8988T (cell line): ENCODE measurements at regions not wholly inside any gene's neighbourhood (a gene's known extent, or its start where the extent isn't known, plus 50 kb on each side); places are given as distances from the start of the nearest gene placed in this dataset.
"Not testable (repeated sequence)": the region's sequence is repeated elsewhere in the genome, so short reads cannot be mapped to it uniquely, and the experiment has no call there.

Source experiments
- DNase-seq: peaks from one replicate; pipeline ENCODE4 v3.0.0; 2011

DNA sequence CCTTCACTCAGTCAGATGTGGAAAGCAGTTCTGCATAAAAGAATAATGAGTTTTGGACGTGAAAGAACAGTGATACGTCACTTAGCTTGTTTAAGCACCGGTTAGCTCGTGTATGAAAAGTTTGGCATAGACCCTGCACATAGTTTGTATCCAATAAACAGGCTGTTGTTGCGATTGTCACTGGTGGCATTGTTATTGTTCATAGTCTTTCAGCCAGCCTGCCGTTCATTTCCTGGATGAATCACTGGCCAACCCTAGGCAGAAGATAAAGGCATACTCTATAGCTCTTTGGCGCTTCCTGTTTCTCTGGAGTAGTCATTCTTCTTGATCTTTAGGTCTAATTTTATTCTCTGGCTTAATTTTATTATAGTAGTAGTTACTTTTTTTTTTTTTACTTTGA is 57.8 kb upstream of the ANKRD30A start:
- no peak for DNase-seq

DNA sequence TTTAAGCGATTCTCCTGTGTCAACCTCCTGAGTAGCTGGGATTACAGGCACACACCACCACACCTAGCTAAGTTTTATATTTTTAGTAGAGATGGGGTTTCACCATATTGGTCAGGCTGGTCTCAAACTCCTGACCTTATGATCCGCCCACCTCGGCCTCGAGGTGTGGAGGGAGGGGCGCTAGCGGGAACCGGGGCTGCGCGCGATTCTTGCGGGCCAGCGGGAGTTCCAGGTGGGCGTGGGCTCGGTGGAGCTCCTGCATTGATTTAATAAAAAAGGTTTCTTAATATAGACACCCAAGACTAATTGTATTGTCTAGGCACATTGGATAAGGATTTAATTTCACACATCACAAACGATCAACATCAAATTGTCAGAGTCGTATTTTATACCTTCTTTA is 63.1 kb upstream of the ANKRD30A start:
- DNase-seq: not testable (repeated sequence)

DNA sequence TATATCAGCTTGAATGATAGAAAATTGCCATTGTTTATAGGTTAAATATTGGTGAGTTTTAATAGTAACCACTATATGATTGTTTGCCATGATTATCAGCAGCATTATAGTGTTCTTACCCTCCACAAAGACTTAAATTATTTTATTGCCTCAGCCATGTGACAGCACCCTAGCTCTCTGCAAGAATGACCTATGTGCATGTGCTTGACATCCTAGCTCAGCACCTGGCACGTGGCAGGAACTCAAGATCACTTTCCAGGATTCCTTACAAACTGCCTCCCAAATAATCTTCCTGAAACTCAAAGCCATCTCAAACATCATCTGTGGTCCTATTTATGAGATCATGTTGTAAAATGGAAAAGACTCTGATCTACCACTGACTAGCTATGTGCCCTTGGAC is 68.1 kb upstream of the ANKRD30A start:
- no peak for DNase-seq

DNA sequence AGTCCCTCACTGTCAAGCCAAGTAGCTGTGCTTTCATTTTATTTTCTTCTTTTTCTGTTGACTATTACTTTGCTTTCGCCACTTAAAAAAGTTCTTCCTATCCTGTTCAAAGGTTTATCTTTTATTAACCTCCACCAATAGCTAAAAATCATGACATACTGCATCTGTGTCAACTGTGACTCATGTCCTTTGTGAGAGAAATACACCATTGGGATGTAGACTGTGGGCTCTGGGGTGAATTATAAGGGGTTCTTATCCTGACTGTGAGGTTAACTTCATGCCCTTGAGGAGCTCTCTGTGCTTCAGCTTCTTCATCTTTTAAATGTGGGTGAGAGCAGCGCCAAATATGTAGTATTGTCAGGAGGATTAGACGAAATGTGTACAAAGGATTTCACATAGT is 71.9 kb upstream of the ANKRD30A start:
- DNase-seq: no peak

DNA sequence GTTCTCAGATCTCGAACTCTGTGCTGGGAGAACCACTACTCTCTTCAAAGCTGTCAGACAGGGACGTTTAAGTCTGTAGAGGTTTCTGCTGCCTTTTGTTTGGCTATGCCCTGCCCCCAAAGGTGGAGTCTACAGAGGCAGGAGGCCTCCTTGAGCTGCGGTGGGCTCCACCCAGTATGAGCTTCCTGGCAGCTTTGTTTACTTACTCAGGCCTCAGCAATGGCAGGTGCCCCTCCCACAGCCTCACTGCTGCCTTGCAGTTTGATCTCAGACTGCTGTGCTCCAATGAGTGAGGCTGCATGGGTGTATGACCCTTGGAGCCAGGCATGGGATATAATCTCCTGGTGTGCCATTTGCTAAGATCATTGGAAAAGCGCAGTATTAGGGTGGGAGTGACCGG is 75.4 kb upstream of the ANKRD30A start:
- DNase-seq: not testable (repeated sequence)

DNA sequence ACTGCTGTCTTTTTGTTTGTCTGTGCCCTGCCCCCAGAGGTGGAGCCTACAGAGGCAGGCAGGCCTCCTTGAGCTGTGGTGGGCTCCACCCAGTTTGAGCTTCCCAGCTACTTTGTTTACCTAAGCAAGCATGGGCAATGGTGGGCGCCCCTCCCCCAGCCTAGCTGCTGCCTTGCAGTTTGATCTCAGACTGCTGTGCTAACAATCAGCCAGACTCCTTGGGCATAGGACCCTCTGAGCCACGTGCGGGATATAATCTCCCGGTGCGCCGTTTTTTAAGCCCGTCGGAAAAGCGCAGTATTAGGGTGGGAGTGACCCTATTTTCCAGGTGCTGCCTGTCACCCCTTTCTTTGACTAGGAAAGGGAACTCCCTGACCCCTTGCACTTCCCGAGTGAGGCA is 81.1 kb upstream of the ANKRD30A start:
- DNase-seq: not testable (repeated sequence)

DNA sequence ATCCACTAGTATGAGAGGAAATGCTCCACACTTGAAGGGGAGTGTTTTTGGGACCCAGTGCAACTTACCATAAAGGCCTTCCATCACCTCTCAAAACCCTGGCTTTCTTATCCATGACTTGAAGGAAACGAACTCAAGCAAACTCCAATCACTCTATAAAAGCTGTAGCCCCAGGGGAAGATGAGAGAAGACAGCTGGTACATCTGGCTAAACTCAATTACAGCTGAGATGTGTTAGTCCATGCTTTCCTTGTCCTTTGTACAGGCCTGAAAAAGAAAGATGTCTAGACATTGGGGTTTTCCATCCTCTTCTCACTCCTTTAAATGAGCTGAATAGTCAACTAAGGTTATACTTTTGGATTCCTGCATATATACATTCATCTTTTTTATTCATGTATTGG is 89.5 kb upstream of the ANKRD30A start:
- DNase-seq: no peak

DNA sequence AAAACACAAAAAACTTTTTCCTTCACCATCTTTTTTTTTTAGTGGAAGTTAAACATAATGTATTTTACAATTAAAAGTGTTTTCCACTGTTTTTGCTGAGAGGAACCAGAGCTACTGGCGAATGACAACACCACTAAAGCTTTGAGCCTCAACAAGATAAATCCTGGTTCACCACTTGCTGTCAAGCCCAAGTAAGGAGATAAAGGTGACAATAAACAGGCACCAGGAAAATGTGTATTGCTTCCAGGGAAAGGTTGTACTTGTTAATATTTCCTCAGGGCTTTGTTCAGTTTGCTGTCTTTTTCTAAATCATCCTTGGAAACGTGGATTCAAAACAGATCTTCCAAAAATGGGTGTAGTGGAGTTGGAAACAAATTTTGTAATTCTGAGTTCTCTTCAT is 109.9 kb upstream of the ANKRD30A start:
- DNase-seq: no peak

DNA sequence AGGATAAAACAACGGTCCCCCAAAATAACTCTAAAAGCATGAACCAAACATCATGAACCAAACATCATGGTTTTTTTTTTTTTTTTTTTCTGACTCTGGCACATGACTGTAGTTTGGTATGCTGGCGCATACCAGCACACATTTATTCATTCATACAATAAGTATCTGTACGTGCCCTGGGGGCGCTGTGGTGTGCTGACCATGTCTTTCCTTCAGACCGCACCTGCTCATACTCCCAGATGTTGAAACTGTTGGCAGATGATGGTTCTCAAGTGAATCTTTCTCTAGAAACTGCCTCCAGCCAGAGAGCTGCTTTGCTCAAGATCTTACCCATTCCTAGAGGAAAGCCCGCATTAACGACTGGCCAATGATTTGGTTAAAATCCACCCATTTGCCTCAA is 114.7 kb upstream of the ANKRD30A start:
- no peak for DNase-seq

DNA sequence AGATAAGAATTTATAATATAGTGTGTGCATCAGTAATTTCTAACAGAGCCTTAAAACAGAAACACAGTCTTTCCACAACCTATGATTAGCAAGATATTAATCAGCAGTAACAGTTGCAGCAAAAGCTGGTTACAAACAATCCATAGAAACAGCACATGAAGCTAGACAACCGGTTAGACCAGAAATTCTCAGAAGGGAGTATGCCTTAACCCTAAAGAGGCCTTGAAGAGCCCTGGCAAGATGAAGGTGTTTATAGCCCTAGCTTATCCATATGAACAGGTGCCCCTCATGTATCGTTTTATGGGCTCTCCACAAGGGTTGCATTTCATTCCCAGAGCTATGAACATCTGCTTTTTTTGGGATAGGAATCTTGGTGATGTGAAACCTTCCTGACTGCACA is 117.1 kb upstream of the ANKRD30A start:
- not testable (repeated sequence) for DNase-seq

DNA sequence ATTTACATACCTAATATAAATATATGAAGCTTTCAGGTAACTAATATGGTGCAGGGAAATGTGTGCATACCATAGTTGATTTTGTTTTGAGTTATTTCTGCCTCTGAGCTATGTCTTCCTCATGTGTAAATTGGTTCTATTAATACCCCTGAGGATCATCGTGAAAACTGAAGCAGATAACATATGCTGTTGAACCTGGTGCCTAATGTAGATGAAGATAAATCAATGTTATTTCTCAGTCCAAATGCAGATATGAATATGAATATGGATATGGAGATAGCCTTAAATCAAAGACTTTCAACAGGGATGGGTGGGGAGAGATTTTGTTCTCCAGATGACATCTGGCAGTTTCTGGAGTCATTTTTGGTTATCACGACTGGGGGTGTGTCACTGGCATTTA is 122.3 kb upstream of the ANKRD30A start:
- DNase-seq: no peak

DNA sequence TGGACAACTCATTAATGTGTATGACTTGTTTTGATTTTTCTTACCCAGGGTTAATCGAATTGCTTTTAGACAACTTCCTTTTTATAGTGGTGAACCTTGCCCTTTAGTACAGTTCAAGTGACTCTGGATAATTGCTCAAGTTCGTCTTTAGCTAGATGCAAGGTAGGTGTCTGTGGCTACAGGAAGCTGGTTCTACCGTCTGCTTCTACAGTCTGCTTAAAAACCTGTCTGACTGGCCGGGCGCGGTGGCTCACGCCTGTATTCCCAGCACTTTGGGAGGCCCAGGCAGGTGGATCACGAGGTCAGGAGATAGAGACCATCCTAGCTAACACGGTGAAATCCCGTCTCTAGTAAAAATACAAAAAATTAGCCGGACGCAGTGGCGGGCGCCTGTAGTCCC is 129.6 kb upstream of the ANKRD30A start:
- DNase-seq: not testable (repeated sequence)

DNA sequence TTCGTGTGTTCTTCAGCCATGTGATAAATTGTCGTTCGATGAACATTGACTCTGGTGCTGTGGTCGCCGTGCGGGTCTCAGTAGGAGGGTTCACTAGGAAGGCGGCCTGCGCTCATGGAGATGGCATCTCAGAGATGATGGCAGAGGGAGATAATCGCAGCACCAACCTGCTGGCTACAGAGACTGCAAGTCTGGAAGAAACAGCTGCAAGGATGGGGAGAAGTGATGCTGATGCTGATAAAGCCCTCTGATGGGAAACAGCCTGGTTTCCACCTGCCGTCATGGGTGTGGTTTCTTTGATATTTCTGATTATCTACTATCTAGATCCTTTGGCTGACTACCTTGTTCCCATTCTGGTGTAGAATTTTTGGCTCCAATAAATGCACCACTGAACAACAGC is 130.5 kb upstream of the ANKRD30A start:
- DNase-seq: no peak

DNA sequence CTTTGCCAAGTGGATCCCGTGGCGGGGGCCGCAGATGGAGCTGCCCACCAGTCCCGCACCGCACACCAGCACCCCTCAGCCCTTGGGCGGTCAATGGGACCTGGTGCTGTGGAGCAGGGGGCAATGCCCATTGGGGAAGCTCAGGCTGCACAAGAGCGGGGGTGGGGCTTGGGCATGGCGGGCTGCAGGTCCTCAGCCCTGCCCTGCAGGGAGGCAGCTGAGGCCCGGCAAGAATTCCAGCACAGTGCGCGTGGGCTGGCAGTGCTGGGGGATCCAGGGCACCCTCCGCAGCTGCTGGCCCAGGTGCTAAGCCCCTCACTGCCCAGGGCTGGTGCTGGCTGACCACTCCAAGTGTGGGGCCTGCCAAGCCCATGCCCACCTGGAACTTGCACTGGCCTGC is 136.2 kb upstream of the ANKRD30A start:
- DNase-seq: no peak

DNA sequence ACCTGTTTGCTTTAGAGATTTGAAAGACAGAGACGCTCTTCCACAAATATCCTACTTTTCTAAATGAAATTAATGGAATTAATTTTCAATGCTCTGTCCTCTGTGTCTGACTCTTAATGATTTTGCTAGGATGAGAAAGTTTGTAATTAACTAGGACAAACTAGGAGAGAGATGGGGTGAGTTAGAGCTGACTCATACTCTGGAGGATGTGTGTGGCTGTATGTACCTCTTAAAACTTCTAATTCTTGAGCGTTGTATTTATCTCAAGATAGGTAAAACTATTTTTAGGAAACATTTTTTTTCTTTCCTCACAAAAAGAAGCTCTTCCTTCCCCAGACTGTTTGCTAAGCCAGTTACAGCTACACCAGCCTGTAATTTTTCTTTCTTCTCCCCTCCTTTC is 178.8 kb upstream of the ANKRD30A start:
- DNase-seq: no peak

DNA sequence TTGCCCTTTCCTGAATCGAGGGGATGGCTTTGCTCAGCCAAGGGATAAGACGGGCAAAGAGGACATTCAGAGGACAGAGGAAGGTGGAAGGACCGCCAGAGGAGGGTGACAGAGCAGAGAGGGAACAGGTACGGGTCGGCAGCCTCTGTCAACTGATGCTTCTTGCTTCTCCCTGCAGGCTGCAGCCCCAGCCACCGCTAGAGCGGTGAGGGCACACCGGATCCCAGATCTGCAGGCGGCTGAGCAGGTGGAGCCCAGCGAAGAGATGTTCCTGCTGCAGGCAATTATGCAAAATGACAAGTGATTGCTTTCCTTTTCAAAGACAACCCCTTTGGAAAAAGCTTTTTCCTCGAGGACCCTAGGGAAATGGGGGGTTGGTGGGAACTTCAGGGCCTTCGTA is 181.9 kb upstream of the ANKRD30A start:
- no peak for DNase-seq

DNA sequence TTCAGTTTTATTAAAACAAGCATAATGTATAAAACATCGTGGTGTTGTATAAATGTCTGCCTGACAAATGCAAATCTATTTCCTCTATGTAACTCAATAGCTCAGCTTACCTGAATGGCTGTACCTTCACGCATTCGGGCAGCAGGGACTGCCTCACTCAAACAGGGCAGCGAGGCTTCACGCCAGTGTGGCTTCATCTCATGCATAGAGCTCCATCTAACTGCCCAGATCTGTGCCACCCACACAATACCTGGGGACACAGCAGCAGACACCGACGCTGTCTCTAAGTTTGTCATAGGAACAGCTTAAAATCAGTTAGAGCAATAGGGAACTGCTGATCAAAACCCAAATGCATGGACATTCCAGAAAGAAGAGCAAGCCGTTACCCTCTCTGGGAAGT is 182.8 kb upstream of the ANKRD30A start:
- DNase-seq: no peak

DNA sequence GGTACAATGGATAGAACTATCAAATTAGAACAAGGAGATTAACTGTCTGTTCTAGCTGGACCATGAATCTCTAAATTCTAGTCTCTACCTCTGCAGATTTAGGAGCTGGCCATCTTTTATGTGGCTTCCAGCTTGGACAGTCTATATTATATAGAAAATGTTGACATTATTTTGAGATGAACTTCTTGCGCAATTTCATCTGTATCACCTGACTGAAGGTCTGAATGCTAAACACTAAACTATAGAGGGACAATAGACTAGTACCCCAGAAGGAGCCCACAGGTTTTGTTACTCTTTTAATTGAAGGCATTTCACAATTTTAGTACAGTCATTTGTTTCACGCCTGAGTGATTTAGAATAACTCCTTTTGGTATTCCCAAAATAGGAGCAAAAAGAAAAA is 222.4 kb upstream of the ANKRD30A start:
- no peak for DNase-seq

DNA sequence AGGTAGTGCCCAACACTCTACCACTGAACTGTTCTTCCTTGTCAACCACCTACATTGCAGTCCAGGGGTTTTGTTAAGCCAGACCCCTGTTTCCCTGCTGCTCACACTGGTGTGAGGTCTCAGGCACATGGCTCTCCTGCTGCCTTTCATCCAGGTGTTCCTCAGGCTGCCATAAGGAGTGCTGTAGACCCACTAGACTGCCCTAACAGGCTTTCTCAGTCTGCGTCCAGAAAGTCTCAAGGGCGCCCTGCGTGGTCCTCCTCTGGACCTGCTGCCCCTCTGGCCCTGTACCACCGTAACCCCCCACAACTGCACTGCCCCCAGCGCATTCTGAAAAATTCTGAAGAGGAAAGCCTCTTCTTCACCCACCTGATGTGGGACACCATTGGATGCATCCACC is 225.7 kb upstream of the ANKRD30A start:
- DNase-seq: no peak

DNA sequence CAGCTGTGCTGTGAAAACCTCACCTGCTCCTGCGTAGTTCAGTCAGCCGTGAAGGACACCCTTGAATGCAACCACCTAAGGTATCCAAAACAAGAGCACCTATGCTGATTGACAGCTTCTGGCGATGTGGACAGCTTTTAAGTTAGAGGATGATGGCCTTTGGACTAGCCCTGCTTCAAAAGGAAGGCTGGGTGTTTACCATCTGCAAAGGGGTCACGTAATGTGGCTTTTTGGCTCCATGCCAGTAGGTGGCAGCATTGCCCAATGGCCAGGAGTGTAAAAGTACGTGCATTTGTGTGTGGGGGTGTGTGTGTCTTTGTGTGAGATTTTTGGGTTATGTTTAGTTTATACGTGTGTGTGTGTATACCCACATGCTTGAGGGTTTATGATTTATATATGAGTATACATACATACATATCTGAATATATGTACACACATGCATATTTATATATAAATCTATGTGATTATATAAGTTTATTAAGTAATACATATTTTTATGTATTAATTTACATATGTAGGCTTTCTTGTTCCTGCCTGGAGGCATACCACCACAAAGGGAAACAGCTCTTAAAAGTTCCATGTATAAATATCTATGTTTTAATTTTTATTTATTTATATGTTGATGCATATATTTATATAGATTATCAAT is 236.3 kb upstream of the ANKRD30A start:
- DNase-seq: no peak

DNA sequence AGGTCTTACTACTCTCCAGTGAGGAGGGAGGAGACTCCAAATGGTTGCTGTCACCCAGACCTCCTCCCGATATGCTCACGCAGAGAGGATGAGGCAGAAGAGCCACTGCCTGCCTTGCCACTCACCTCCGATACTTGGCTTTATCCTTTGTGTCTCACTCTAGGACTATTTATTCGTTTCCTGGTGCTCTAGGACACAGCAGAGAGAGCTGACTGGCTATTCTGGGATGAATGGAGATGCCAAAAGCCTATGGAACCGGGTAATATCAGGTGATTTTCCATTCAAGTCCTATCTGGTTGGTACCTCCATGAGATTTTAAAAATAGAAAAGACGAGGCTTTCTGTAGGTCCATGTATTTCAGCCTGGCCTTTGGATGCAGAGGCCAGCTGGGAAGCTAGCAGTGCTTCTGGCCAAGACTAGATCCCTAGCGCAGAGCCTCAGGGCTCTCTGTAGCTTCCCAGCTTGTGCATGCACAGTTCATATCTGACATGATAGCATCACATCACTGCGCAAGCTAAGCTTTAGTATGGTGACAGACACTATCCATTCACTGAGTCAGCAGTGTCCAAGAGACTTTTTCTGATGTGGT is 239.0 kb upstream of the ANKRD30A start:
- no peak for DNase-seq

DNA sequence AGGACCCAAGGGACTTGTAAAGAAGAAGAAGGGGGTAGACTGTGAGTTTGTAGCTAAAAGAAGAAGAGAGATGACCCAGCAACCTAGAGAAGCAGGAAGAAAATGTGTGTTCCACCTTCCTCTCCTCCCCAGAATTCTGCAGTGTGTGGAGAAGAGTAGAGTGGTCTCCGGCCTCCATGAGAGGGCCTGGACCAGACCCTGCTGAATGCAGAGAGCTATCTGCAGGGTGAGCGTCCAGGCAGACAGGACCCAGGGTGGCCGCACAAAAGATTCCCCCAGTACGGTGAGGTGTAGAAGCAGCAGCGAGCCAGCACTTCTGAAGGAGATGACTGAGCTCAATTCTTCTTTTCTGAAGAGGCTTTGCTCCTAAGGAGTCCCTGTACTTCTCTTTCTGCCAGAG is 239.7 kb upstream of the ANKRD30A start:
- DNase-seq: no peak

DNA sequence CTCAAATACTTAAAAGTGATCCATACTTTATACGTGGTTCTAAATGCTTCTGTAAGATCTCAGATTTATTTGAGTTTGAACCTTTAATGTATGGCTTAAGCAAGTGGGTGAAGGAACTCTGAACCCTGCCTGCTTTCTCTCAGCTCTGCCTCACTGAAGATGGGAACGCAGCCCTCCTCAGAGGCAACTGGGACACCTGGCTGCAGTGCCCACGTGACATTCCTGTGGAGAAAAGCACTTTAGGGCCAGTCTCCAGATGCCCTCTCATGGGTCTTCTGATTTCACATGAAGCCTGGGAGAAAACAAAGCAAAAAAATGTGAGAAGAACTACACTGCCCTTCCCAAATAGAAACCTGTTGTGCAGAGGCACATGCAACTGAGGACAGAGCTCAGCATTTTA is 242.6 kb upstream of the ANKRD30A start:
- no peak for DNase-seq

DNA sequence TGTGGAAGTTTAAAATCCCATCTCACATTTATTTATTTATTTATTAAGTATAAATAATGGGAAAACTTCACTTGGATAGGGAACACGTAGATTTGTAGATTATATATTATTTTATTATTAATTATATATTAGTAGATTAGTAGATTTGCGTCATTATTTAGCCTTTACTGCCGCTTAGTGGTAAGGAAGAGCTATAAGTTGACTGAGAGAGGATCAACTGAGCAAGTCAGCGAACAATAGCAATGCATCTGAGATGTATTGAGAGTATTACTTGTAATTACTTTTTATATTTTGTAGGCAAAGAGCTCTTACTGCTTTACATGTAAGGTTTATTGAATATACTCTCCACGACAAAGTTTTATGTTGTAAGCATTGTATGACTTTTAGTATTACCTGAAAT is 244.5 kb upstream of the ANKRD30A start:
- DNase-seq: no peak

DNA sequence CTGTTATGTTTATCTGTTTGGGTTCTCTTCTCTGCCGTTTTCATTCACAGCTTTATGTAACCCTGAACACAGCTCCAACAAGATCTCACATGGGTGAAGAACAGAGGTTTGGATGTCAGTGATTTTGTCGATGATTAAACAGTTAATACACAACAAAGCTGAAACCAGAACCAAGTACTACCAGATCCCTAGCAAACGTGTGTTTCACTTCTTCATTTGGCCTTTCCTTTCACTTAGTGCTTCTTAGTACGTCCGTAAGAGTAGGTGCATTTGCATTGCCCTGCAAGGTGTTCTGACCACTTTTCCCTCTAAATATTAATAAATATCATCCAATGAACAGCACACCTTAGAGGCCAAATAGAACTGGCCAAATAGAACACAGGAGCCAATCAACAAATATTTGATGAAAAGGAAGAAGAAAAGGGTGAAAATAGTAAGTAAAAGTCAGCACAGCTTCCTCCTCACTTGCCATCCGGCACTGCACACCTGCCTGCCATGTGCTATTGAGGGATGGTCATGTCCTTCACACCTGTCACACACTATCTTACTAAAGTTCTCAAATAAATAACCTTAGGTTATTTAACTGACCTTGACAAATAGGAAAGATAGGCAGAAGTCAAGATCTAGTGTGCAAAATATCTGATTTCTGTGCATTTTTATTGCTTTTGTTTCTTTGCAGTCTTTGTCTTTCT is 252.6 kb upstream of the ANKRD30A start:
- no peak for DNase-seq
